ENCODE measurements at regions not wholly inside any gene's neighbourhood (a gene's known extent, or its start where the extent isn't known, plus 50 kb on each side); places are given as distances from the start of the nearest gene placed in this dataset.

- Mint-ChIP-seq H3K27me3 (peaks cover 9% of the 10 kb centered on the region), H3K4me3 (no peak overlapping the region), H3K4me1 (ENCODE audit: low read depth) (no peaks in the 10 kb centered on the region), H3K36me3 (no peaks in the 10 kb centered on the region), H3K27ac (no peak overlapping the region), H3K9me3 (ENCODE audit: low read depth) (no peaks in the 10 kb centered on the region)
Observed at GRCh38 chr5:5658889-5659465, 236.5 kb downstream of the ICE1 start.

GRCh38 chr5:5658226-5658625, 235.7 kb downstream of the ICE1 start:
- Mint-ChIP-seq H3K4me1 (ENCODE audit: low read depth) (no peaks in the 10 kb centered on the region), H3K36me3 (no peaks in the 10 kb centered on the region), H3K9me3 (ENCODE audit: low read depth) (no peaks in the 10 kb centered on the region), H3K4me3 (no peak overlapping the region), H3K27me3 (peaks cover 9% of the 10 kb centered on the region), H3K27ac (no peak overlapping the region)

- Mint-ChIP-seq H3K4me1 (ENCODE audit: low read depth) (no peaks in the 10 kb centered on the region), H3K27me3 (peaks cover 5% of the 10 kb centered on the region), H3K36me3 (no peaks in the 10 kb centered on the region), H3K27ac (no peak overlapping the region), H3K9me3 (ENCODE audit: low read depth) (no peaks in the 10 kb centered on the region), H3K4me3 (no peak overlapping the region)
Observed at GRCh38 chr5:5652181-5652580, 229.7 kb downstream of the ICE1 start.

- Mint-ChIP-seq H3K9me3 (ENCODE audit: low read depth) (no peaks in the 10 kb centered on the region), H3K4me1 (ENCODE audit: low read depth) (no peaks in the 10 kb centered on the region)
Observed at GRCh38 chr5:5650949-5651348, 228.5 kb downstream of the ICE1 start.

GRCh38 chr5:5650242-5650641, 227.8 kb downstream of the ICE1 start:
- no peaks in the 10 kb centered on the region for H3K4me1 Mint-ChIP-seq (ENCODE audit: low read depth)
- no peaks in the 10 kb centered on the region for H3K9me3 Mint-ChIP-seq (ENCODE audit: low read depth)
- peaks cover 3% of the 10 kb centered on the region for H3K27me3 Mint-ChIP-seq
- H3K27ac Mint-ChIP-seq, result no peak overlapping the region
- H3K36me3 Mint-ChIP-seq, result no peaks in the 10 kb centered on the region
- H3K4me3 Mint-ChIP-seq, result no peak overlapping the region

More at GRCh38 chr5:5650949-5651348, 228.5 kb downstream of the ICE1 start:
- no peak overlapping the region for H3K27ac Mint-ChIP-seq
- H3K36me3 Mint-ChIP-seq, result no peaks in the 10 kb centered on the region
- H3K4me3 Mint-ChIP-seq, result no peak overlapping the region
- peaks cover 5% of the 10 kb centered on the region for H3K27me3 Mint-ChIP-seq

GRCh38 chr5:5649641-5650040, 227.2 kb downstream of the ICE1 start:
- Mint-ChIP-seq H3K9me3 (ENCODE audit: low read depth) (no peaks in the 10 kb centered on the region), H3K27ac (no peak overlapping the region), H3K27me3 (peaks cover 3% of the 10 kb centered on the region), H3K36me3 (no peaks in the 10 kb centered on the region), H3K4me1 (ENCODE audit: low read depth) (no peaks in the 10 kb centered on the region), H3K4me3 (no peak overlapping the region)

- no peak overlapping the region for H3K27ac Mint-ChIP-seq
- no peaks in the 10 kb centered on the region for H3K36me3 Mint-ChIP-seq
- no peaks in the 10 kb centered on the region for H3K4me1 Mint-ChIP-seq (ENCODE audit: low read depth)
- H3K27me3 Mint-ChIP-seq, result peaks cover 3% of the 10 kb centered on the region
- no peaks in the 10 kb centered on the region for H3K9me3 Mint-ChIP-seq (ENCODE audit: low read depth)
- no peak overlapping the region for H3K4me3 Mint-ChIP-seq
Observed at GRCh38 chr5:5648694-5649093, 226.2 kb downstream of the ICE1 start.

- no peak overlapping the region for H3K27ac Mint-ChIP-seq
- no peaks in the 10 kb centered on the region for H3K4me1 Mint-ChIP-seq (ENCODE audit: low read depth)
- H3K9me3 Mint-ChIP-seq (ENCODE audit: low read depth), result no peaks in the 10 kb centered on the region
- no peaks in the 10 kb centered on the region for H3K36me3 Mint-ChIP-seq
- H3K4me3 Mint-ChIP-seq, result no peak overlapping the region
- no peaks in the 10 kb centered on the region for H3K27me3 Mint-ChIP-seq
Observed at GRCh38 chr5:5645891-5646290, 223.4 kb downstream of the ICE1 start.

- Mint-ChIP-seq H3K36me3 (no peaks in the 10 kb centered on the region), H3K4me1 (ENCODE audit: low read depth) (no peaks in the 10 kb centered on the region), H3K27me3 (no peaks in the 10 kb centered on the region), H3K27ac (no peak overlapping the region), H3K9me3 (ENCODE audit: low read depth) (no peaks in the 10 kb centered on the region), H3K4me3 (no peak overlapping the region)
Observed at GRCh38 chr5:5645198-5645597, 222.7 kb downstream of the ICE1 start.

- no peaks in the 10 kb centered on the region for H3K36me3 Mint-ChIP-seq
- no peak overlapping the region for H3K27ac Mint-ChIP-seq
- no peaks in the 10 kb centered on the region for H3K4me1 Mint-ChIP-seq (ENCODE audit: low read depth)
- no peaks in the 10 kb centered on the region for H3K9me3 Mint-ChIP-seq (ENCODE audit: low read depth)
- H3K27me3 Mint-ChIP-seq, result no peaks in the 10 kb centered on the region
- H3K4me3 Mint-ChIP-seq, result no peak overlapping the region
Observed at GRCh38 chr5:5644249-5644648, 221.8 kb downstream of the ICE1 start.

- no peaks in the 10 kb centered on the region for H3K9me3 Mint-ChIP-seq (ENCODE audit: low read depth)
- no peaks in the 10 kb centered on the region for H3K36me3 Mint-ChIP-seq
- H3K27ac Mint-ChIP-seq, result no peak overlapping the region
- no peaks in the 10 kb centered on the region for H3K4me1 Mint-ChIP-seq (ENCODE audit: low read depth)
- H3K27me3 Mint-ChIP-seq, result no peaks in the 10 kb centered on the region
- H3K4me3 Mint-ChIP-seq, result no peak overlapping the region
Observed at GRCh38 chr5:5643481-5643880, 221.0 kb downstream of the ICE1 start.

GRCh38 chr5:5638211-5638610, 215.7 kb downstream of the ICE1 start:
- Mint-ChIP-seq H3K36me3 (no peaks in the 10 kb centered on the region), H3K4me3 (no peak overlapping the region), H3K9me3 (ENCODE audit: low read depth) (no peaks in the 10 kb centered on the region), H3K27ac (no peak overlapping the region), H3K4me1 (ENCODE audit: low read depth) (no peaks in the 10 kb centered on the region), H3K27me3 (peaks cover 5% of the 10 kb centered on the region)

GRCh38 chr5:5637173-5637572, 214.7 kb downstream of the ICE1 start:
- peaks cover 5% of the 10 kb centered on the region for H3K27me3 Mint-ChIP-seq
- H3K4me1 Mint-ChIP-seq (ENCODE audit: low read depth), result no peaks in the 10 kb centered on the region
- H3K4me3 Mint-ChIP-seq, result no peak overlapping the region
- H3K9me3 Mint-ChIP-seq (ENCODE audit: low read depth), result no peaks in the 10 kb centered on the region
- no peaks in the 10 kb centered on the region for H3K36me3 Mint-ChIP-seq
- no peak overlapping the region for H3K27ac Mint-ChIP-seq

GRCh38 chr5:5634817-5635216, 212.3 kb downstream of the ICE1 start:
- peaks cover 5% of the 10 kb centered on the region for H3K27me3 Mint-ChIP-seq
- no peak overlapping the region for H3K27ac Mint-ChIP-seq

GRCh38 chr5:5633579-5633978, 211.1 kb downstream of the ICE1 start:
- Mint-ChIP-seq H3K36me3 (no peaks in the 10 kb centered on the region), H3K4me1 (ENCODE audit: low read depth) (no peaks in the 10 kb centered on the region), H3K4me3 (no peak overlapping the region), H3K27me3 (peaks cover 8% of the 10 kb centered on the region), H3K27ac (no peak overlapping the region), H3K9me3 (ENCODE audit: low read depth) (no peaks in the 10 kb centered on the region)

More at GRCh38 chr5:5634817-5635216, 212.3 kb downstream of the ICE1 start:
- no peaks in the 10 kb centered on the region for H3K9me3 Mint-ChIP-seq (ENCODE audit: low read depth)
- H3K36me3 Mint-ChIP-seq, result no peaks in the 10 kb centered on the region
- no peaks in the 10 kb centered on the region for H3K4me1 Mint-ChIP-seq (ENCODE audit: low read depth)
- no peak overlapping the region for H3K4me3 Mint-ChIP-seq

- Mint-ChIP-seq H3K9me3 (ENCODE audit: low read depth) (no peaks in the 10 kb centered on the region), H3K4me1 (ENCODE audit: low read depth) (no peaks in the 10 kb centered on the region), H3K4me3 (no peak overlapping the region), H3K27me3 (peaks cover 5% of the 10 kb centered on the region), H3K27ac (no peak overlapping the region), H3K36me3 (no peaks in the 10 kb centered on the region)
Observed at GRCh38 chr5:5632678-5633077, 210.2 kb downstream of the ICE1 start.
